IMR-90 (cell line): ENCODE measurements at regions not wholly inside any gene's neighbourhood (a gene's known extent, or its start where the extent isn't known, plus 50 kb on each side); places are given as distances from the start of the nearest gene placed in this dataset.

Experiments used
- ATAC-seq: fragments of 200-7000 bp; cut with Tn5 transposase; 2 replicates; pipeline ENCODE4 v1.9.1; 2020; ENCODE audit warnings: low read depth, mild to moderate bottlenecking, moderate library complexity
- BruUV-seq: library from RNA; stranded (reverse); fragments of 400-500 nt; replicated peaks from 2 replicates; lab custom pipeline; 2021; lab: Mats Ljungman, UMichigan
- CTCF ChIA-PET: fragments of 300-600 bp; formaldehyde crosslinking; extraction: SDS; loops from one replicate; lab custom pipeline; 2021; ENCODE audit warnings: antibody characterized with exemption; lab: Yijun Ruan, JAX
- POLR2A ChIA-PET: fragments of 300-600 bp; sonication (Branson Sonifier 250); formaldehyde crosslinking; loops from one replicate; lab custom pipeline; 2022; ENCODE audit warnings: antibody characterized with exemption; ENCODE audit not compliant: unreplicated experiment; lab: Charles Lee
- DNase-seq: peaks from one replicate; pipeline ENCODE4 v3.0.0; 2013
- H2AFZ ChIP-seq: replicated peaks from 2 replicates; pipeline ENCODE3; 2013; ENCODE audit warnings: low read length, mild to moderate bottlenecking; ENCODE audit not compliant: poor library complexity
- H2AK5ac ChIP-seq: 2 replicates; pipeline ENCODE4 v1.6.1; 2013; ENCODE audit warnings: low read depth, low read length, inconsistent platforms
- H2AK9ac ChIP-seq: replicated peaks from 2 replicates; pipeline ENCODE3; 2013; ENCODE audit warnings: mild to moderate bottlenecking, low read depth, low read length, moderate library complexity; ENCODE audit not compliant: poor library complexity
- H2BK120ac ChIP-seq: 2 replicates; pipeline ENCODE4 v1.6.1; 2013; ENCODE audit warnings: low read depth, low read length, inconsistent platforms
- H2BK15ac ChIP-seq: 3 replicates; pipeline ENCODE4 v1.6.1; 2013; ENCODE audit warnings: low read depth, low read length, inconsistent platforms
- H2BK20ac ChIP-seq: 2 replicates; pipeline ENCODE4 v1.6.1; 2013; ENCODE audit warnings: low read depth, mild to moderate bottlenecking, inconsistent platforms, low read length, moderate library complexity
- H2BK5ac ChIP-seq: 2 replicates; pipeline ENCODE4 v1.6.1; 2013; ENCODE audit warnings: mild to moderate bottlenecking, low read depth, low read length, inconsistent platforms; ENCODE audit not compliant: poor library complexity, severe bottlenecking
- H3K14ac ChIP-seq: replicated peaks from 2 replicates; pipeline ENCODE4 v1.6.1; 2013; ENCODE audit warnings: low read depth, low read length, inconsistent platforms
- H3K18ac ChIP-seq: 2 replicates; pipeline ENCODE4 v1.6.1; 2013; ENCODE audit warnings: low read depth, low read length, control low read depth
- H3K23ac ChIP-seq: 2 replicates; pipeline ENCODE4 v1.6.1; 2013; ENCODE audit warnings: low read depth, low read length, inconsistent platforms
- H3K27ac ChIP-seq: 2 replicates; pipeline ENCODE4 v1.5.1; 2013; ENCODE audit warnings: mild to moderate bottlenecking, control low read depth, low read length; ENCODE audit not compliant: insufficient read depth
- H3K27me3 ChIP-seq: 2 replicates; pipeline ENCODE4 v1.6.1; 2013; ENCODE audit warnings: low read length; ENCODE audit not compliant: control insufficient read depth, insufficient read depth
- H3K36me3 ChIP-seq: 2 replicates; pipeline ENCODE4 v1.6.1; 2013; ENCODE audit warnings: low read length, mixed read lengths; ENCODE audit not compliant: control insufficient read depth, insufficient read depth
- H3K4ac ChIP-seq: 2 replicates; pipeline ENCODE4 v1.6.1; 2013; ENCODE audit warnings: low read depth, low read length, inconsistent platforms
- H3K4me1 ChIP-seq: 2 replicates; pipeline ENCODE4 v1.6.1; 2013; ENCODE audit warnings: low read length, mixed read lengths; ENCODE audit not compliant: control insufficient read depth, insufficient read depth
- H3K4me2 ChIP-seq: 2 replicates; pipeline ENCODE4 v1.6.1; 2013; ENCODE audit warnings: low read depth, mild to moderate bottlenecking, control low read depth, low read length, moderate library complexity
- H3K4me3 ChIP-seq: 2 replicates; pipeline ENCODE4 v1.5.1; 2013; ENCODE audit warnings: low read depth, mild to moderate bottlenecking, control low read depth, low read length, moderate library complexity; ENCODE audit not compliant: insufficient read depth
- H3K56ac ChIP-seq: 2 replicates; pipeline ENCODE4 v1.6.1; 2013; ENCODE audit warnings: low read length, inconsistent platforms; ENCODE audit not compliant: insufficient read depth; ENCODE audit errors: extremely low read depth
- H3K79me1 ChIP-seq, 2 experiments: 2 replicates each; pipeline ENCODE4 v1.6.1; 2013; ENCODE audit warnings: low read length in 2 of 2, inconsistent platforms in 1 of 2, low read depth in 1 of 2
- H3K9ac ChIP-seq: 2 replicates; pipeline ENCODE4 v1.6.1; 2013; ENCODE audit warnings: low read depth, low read length, control low read depth
- H3K9me1 ChIP-seq: 2 replicates; pipeline ENCODE4 v1.6.1; 2013; ENCODE audit warnings: low read length, inconsistent platforms; ENCODE audit not compliant: insufficient read depth
- H3K9me3 ChIP-seq: 2 replicates; pipeline ENCODE4 v1.6.1; 2013; ENCODE audit warnings: low read length; ENCODE audit not compliant: control insufficient read depth, insufficient read depth
- H4K20me1 ChIP-seq: 2 replicates; pipeline ENCODE4 v1.6.1; 2013; ENCODE audit warnings: low read length, inconsistent platforms; ENCODE audit not compliant: insufficient read depth
- H4K5ac ChIP-seq: 2 replicates; pipeline ENCODE4 v1.6.1; 2013; ENCODE audit warnings: mild to moderate bottlenecking, low read depth, low read length, control low read depth
- H4K8ac ChIP-seq, 2 experiments: 2 replicates each; pipeline ENCODE4 v1.6.1; 2013; ENCODE audit warnings: low read depth in 2 of 2, low read length in 2 of 2, control low read depth in 1 of 2, inconsistent platforms in 1 of 2
- H4K91ac ChIP-seq: 2 replicates; pipeline ENCODE4 v1.6.1; 2013; ENCODE audit warnings: low read depth, low read length, inconsistent platforms; ENCODE audit not compliant: insufficient read depth
- MAFK ChIP-seq: IDR thresholded peaks from 2 replicates; pipeline ENCODE4 v1.6.1; 2012; ENCODE audit warnings: low read depth, low read length, improper control_type of control experiment
- MXI1 ChIP-seq: IDR thresholded peaks from 2 replicates; pipeline ENCODE4 v1.6.1; 2012; ENCODE audit warnings: low read depth, mild to moderate bottlenecking, low read length, moderate library complexity, borderline replicate concordance
- WGBS, 2 experiments: methylation state at CpG; one replicate each; pipeline versions ENCODE4 v1.1.5 to v1.1.7; 2013; ENCODE audit warnings: missing lambda C conversion rate in 2 of 2; ENCODE audit not compliant: insufficient read length in 1 of 2; ENCODE audit errors: extremely low coverage in 2 of 2; 5-methylcytosine and 5-hydroxymethylcytosine counted together
- dilution Hi-C: fragments of 300-500 bp; cut with HindIII; formaldehyde crosslinking; loops from one replicate; pipeline ENCODE4 v1.14.3; 2018; ENCODE audit warnings: low sequenced_read_pairs; ENCODE audit not compliant: unreplicated experiment
- in situ Hi-C: fragments of 300-500 bp; cut with MboI; formaldehyde crosslinking; loops from 3 replicates; pipeline ENCODE4 v1.14.3; 2019; ENCODE audit warnings: low sequenced_read_pairs, inconsistent platforms, mixed read lengths
- intact Hi-C: fragments of 100-400 bp; cut with micrococcal nuclease; formaldehyde crosslinking; loops from 2 replicates; pipeline ENCODE4 v1.10.0; 2022

- WGBS, 2 experiments: no CpG with 5 or more reads among the region's 4 CpGs
Measured at GRCh38 chr9:117906763-117907162, 202.6 kb downstream of the TLR4 start.

More at GRCh38 chr9:117906763-117907162, 202.6 kb downstream of the TLR4 start:
- H3K23ac ChIP-seq: no peak overlapping the region
- no peaks in the 10 kb centered on the region for H3K79me1 ChIP-seq
- no peak overlapping the region for H3K4me3 ChIP-seq
- H2BK120ac ChIP-seq: no peak overlapping the region
- no peaks in the 10 kb centered on the region for H3K9me1 ChIP-seq
- no peak overlapping the region for H2BK5ac ChIP-seq
- TF ChIP-seq MXI1: no peak
- TF ChIP-seq MAFK: peak; percentile 21; the same call in 1 of the 2 replicates
- peaks cover 2% of the 10 kb centered on the region; the same call in 1 of the 2 replicates for H3K9me3 ChIP-seq
- H3K18ac ChIP-seq: no peak overlapping the region
- dilution Hi-C loops: no loop called here
- H4K8ac ChIP-seq: no peak overlapping the region
- H4K91ac ChIP-seq: no peak overlapping the region
- intact Hi-C loops: no loop called here
- ATAC-seq: no peak
- no peak overlapping the region for H3K9ac ChIP-seq
- in situ Hi-C loops: no loop called here
- H2AK9ac ChIP-seq: no peak overlapping the region
- no peak overlapping the region for H3K56ac ChIP-seq
- H3K14ac ChIP-seq: no peak overlapping the region
- H4K5ac ChIP-seq: no peak overlapping the region
- H2AK5ac ChIP-seq: no peak overlapping the region
- POLR2A ChIA-PET: no interaction called here
- H3K27ac ChIP-seq: no peak overlapping the region
- H2BK15ac ChIP-seq: no peak overlapping the region
- H3K4ac ChIP-seq: no peak overlapping the region
- H3K4me1 ChIP-seq: no peaks in the 10 kb centered on the region
- CTCF ChIA-PET: no interaction called here
- H2AFZ ChIP-seq: no peak overlapping the region
- no TSS peak for BruUV-seq
- H3K36me3 ChIP-seq: no peaks in the 10 kb centered on the region
- no peak for DNase-seq
- no peaks in the 10 kb centered on the region for H4K20me1 ChIP-seq
- H2BK20ac ChIP-seq: no peak overlapping the region
- no peak overlapping the region for H3K4me2 ChIP-seq
- no peaks in the 10 kb centered on the region for H3K27me3 ChIP-seq
